ENCODE measurements at regions not wholly inside any gene's neighbourhood (a gene's known extent, or its start where the extent isn't known, plus 50 kb on each side); places are given as distances from the start of the nearest gene placed in this dataset.

- no peak overlapping the region for H3K27ac ChIP-seq (replicated peaks)
- H3K9me3 ChIP-seq (replicated peaks) = no peaks in the 10 kb centered on the region
- H3K27me3 ChIP-seq (ENCODE audit: low read depth) = peaks cover 27% of the 10 kb centered on the region
- no peak for DNase-seq
- H3K36me3 ChIP-seq = no peaks in the 10 kb centered on the region
- intact Hi-C loops (cut with micrococcal nuclease) = no loop called here
- H3K4me1 ChIP-seq = no peaks in the 10 kb centered on the region
- no peak for TF ChIP-seq CTCF (IDR thresholded peaks at IDR 0.05; ENCODE audit: borderline replicate concordance)
- H3K4me3 ChIP-seq = no peak overlapping the region
Observed at GRCh38 chr19:31179471-31179852, 169.8 kb downstream of the TSHZ3 start.

- Histone ChIP-seq H3K9me3 (replicated peaks) (no peaks in the 10 kb centered on the region), H3K4me3 (no peak overlapping the region), H3K27ac (replicated peaks) (no peak overlapping the region), H3K27me3 (ENCODE audit: low read depth) (peaks cover 31% of the 10 kb centered on the region), H3K36me3 (no peaks in the 10 kb centered on the region), H3K4me1 (no peaks in the 10 kb centered on the region)
- no peak for DNase-seq
- intact Hi-C loops (cut with micrococcal nuclease) = no loop called here
- TF ChIP-seq CTCF (IDR thresholded peaks at IDR 0.05; ENCODE audit: borderline replicate concordance) = no peak
Observed at GRCh38 chr19:31178833-31179470, 170.3 kb downstream of the TSHZ3 start.

GRCh38 chr19:31177246-31177645, 172.0 kb downstream of the TSHZ3 start:
- intact Hi-C loops (cut with micrococcal nuclease) = no loop called here
- DNase-seq = no peak
- no peaks in the 10 kb centered on the region for H3K9me3 ChIP-seq (replicated peaks)

GRCh38 chr19:31175564-31176348, 173.5 kb downstream of the TSHZ3 start:
- H3K27me3 ChIP-seq (ENCODE audit: low read depth) = peaks cover 33% of the 10 kb centered on the region
- intact Hi-C loops (cut with micrococcal nuclease) = no loop called here
- no peak for TF ChIP-seq CTCF (IDR thresholded peaks at IDR 0.05; ENCODE audit: borderline replicate concordance)
- no peak overlapping the region for H3K4me3 ChIP-seq
- DNase-seq = no peak
- H3K36me3 ChIP-seq = no peaks in the 10 kb centered on the region
- no peaks in the 10 kb centered on the region for H3K9me3 ChIP-seq (replicated peaks)
- no peaks in the 10 kb centered on the region for H3K4me1 ChIP-seq
- no peak overlapping the region for H3K27ac ChIP-seq (replicated peaks)

More at GRCh38 chr19:31177246-31177645, 172.0 kb downstream of the TSHZ3 start:
- no peak for TF ChIP-seq CTCF (IDR thresholded peaks at IDR 0.05; ENCODE audit: borderline replicate concordance)
- H3K27ac ChIP-seq (replicated peaks) = no peak overlapping the region
- no peaks in the 10 kb centered on the region for H3K36me3 ChIP-seq
- H3K27me3 ChIP-seq (ENCODE audit: low read depth) = peaks cover 33% of the 10 kb centered on the region
- H3K4me3 ChIP-seq = no peak overlapping the region
- no peaks in the 10 kb centered on the region for H3K4me1 ChIP-seq

- intact Hi-C loops (cut with micrococcal nuclease) = no loop called here
- no peak for DNase-seq
Observed at GRCh38 chr19:31174948-31175347, 174.3 kb downstream of the TSHZ3 start.

More at GRCh38 chr19:31174948-31175347, 174.3 kb downstream of the TSHZ3 start:
- H3K9me3 ChIP-seq (replicated peaks) = no peaks in the 10 kb centered on the region
- no peaks in the 10 kb centered on the region for H3K36me3 ChIP-seq
- TF ChIP-seq CTCF (IDR thresholded peaks at IDR 0.05; ENCODE audit: borderline replicate concordance) = no peak
- peaks cover 33% of the 10 kb centered on the region for H3K27me3 ChIP-seq (ENCODE audit: low read depth)
- H3K27ac ChIP-seq (replicated peaks) = no peak overlapping the region
- H3K4me3 ChIP-seq = no peak overlapping the region
- H3K4me1 ChIP-seq = no peaks in the 10 kb centered on the region

Data from left ventricle myocardium inferior (tissue), 1 donor.